ENCODE measurements at regions not wholly inside any gene's neighbourhood (a gene's known extent, or its start where the extent isn't known, plus 50 kb on each side); places are given as distances from the start of the nearest gene placed in this dataset.

DNA sequence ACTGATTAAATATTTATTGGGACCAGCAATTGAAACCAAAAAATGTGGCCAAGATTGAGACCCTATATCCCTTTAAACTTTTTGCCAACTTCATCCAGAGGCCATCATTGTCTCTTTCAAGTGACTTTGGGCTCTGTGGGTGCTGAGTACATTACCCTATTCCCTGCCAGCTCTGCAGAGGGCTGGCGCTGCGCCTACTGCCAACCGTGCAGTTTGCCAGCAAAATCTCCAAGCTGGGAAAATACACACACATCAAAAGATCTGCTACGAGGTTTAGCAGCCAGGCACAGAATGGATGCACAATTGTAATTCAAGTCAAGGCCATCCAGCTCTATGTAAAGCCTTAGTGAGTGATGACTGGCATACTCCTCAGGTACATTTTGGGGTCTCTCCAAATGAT is 125.0 kb downstream of the CBLN4 start:
- Histone ChIP-seq H3K36me3 (ENCODE audit: insufficient read depth, low read length) (no peaks in the 10 kb centered on the region), H3K4me3 (ENCODE audit: low read length) (no peak overlapping the region), H3K9me3 (ENCODE audit: low read length) (no peaks in the 10 kb centered on the region), H2AFZ (ENCODE audit: low read depth, low read length) (no peak overlapping the region), H3K27me3 (ENCODE audit: insufficient read depth, low read length) (no peaks in the 10 kb centered on the region), H3K4me1 (ENCODE audit: insufficient read depth, low read length) (no peaks in the 10 kb centered on the region)

DNA sequence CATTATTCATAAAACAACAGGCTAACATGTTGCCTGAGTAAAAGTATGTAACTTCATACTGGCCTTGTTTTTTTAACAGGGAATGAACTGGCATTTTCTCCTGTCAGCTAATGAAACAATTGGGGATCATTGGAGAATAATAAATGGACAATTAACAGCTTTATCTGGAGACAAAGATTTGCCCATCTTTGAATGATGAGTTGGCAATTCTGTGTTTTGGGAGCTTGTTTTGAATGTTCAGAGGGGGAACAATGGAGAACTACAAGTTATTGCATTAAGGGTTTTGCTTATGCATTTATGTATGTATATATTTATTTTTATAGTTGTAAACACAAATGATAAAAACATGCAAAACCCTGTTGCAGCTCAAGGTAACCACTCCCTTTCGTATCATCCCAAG is 150.3 kb downstream of the CBLN4 start:
- no peak overlapping the region for H3K4me3 ChIP-seq (ENCODE audit: low read length)
- H3K27me3 ChIP-seq (ENCODE audit: insufficient read depth, low read length) = no peaks in the 10 kb centered on the region
- H2AFZ ChIP-seq (ENCODE audit: low read depth, low read length) = no peak overlapping the region
- no peaks in the 10 kb centered on the region for H3K9me3 ChIP-seq (ENCODE audit: low read length)
- no peaks in the 10 kb centered on the region for H3K36me3 ChIP-seq (ENCODE audit: insufficient read depth, low read length)
- H3K4me1 ChIP-seq (ENCODE audit: insufficient read depth, low read length) = no peaks in the 10 kb centered on the region

DNA sequence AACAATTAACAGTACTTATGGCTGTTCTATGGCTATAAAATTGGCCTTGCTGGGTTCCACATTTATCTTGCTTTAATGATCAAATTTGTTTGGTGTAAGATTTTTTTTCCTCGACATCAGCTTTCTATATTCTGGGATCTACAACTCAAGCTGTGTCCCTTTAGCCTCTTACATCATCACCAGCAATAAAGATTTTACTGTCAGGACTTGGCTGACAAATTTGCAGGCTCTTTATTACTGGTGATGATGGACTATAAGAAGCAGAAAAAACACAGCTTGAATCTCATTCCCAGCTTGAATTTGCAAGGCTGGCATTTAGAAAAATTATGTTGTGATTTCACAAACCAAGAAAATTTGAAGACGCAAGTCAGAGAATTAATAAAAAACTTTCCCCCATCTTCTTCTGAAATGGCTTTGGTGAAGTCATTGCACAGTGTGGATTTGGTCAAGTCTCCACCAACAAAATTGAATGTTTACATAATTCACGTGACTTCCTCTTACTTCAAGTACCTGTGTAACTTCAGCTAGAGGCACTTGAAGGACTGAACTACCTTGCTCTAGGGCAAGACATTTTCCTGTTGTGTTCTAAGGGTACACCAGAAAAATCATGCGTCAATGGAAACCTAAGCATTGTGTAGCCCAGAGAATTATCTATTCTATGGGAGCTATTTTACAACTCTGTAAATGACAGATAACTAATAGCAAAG is 175.0 kb downstream of the CBLN4 start:
- Histone ChIP-seq H3K27me3 (ENCODE audit: insufficient read depth, low read length) (no peaks in the 10 kb centered on the region), H3K4me3 (ENCODE audit: low read length) (no peak overlapping the region), H2AFZ (ENCODE audit: low read depth, low read length) (no peak overlapping the region), H3K36me3 (ENCODE audit: insufficient read depth, low read length) (no peaks in the 10 kb centered on the region), H3K9me3 (ENCODE audit: low read length) (no peaks in the 10 kb centered on the region), H3K4me1 (ENCODE audit: insufficient read depth, low read length) (no peaks in the 10 kb centered on the region)

DNA sequence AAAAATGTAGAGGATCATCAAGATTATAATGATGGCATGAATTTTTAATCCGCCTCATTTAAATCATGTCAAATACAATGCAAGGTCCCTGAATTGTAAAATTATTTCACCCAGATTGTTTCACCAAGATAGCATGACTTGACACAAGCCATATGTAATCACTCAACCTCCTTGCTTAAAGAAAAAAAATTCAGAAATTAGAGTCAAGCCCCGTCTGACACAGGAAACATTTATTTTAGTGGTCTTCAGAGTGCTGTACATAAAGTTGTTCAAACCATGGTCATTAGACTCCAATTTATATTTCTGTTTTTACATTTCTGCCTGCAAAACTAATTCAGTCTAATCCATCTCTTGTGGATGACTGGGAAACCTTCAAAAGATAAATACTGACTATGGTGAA is 200.2 kb downstream of the CBLN4 start:
- no peaks in the 10 kb centered on the region for H3K9me3 ChIP-seq (ENCODE audit: low read length)
- H3K36me3 ChIP-seq (ENCODE audit: insufficient read depth, low read length) = no peaks in the 10 kb centered on the region
- no peaks in the 10 kb centered on the region for H3K27me3 ChIP-seq (ENCODE audit: insufficient read depth, low read length)
- H2AFZ ChIP-seq (ENCODE audit: low read depth, low read length) = no peak overlapping the region
- H3K4me1 ChIP-seq (ENCODE audit: insufficient read depth, low read length) = no peaks in the 10 kb centered on the region
- H3K4me3 ChIP-seq (ENCODE audit: low read length) = no peak overlapping the region

DNA sequence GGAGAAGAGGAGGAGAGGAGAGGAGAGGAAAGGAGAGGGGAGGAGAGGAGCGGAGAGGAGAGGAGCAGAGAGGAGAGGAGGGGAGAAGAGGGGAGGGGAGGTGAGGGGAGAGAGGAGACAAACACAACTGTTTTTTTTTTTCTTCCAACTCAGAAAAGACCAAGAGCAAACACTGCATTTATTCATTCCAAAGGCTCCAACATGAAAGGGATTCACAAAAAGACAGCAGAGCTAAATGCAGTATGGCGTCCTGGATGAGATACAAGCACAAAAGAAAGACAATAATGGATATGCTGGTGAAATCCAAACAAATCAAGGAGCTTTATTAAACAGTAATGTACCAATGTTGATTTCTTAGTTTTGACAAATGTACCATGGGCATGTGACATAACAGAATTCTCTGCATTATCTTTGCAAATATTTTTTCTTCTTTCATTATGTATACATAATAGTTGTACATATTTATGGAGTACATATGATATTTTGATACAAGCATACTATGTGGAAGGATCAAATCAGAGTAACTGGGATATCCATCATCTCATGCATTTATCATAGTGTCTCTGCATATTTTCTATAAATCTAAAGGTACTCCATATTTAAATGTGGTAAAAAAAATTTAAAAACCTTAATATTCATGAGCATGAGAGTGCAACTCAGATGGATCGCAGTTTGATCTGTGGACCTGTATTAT is 204.6 kb downstream of the CBLN4 start:
- no peaks in the 10 kb centered on the region for H3K36me3 ChIP-seq (ENCODE audit: insufficient read depth, low read length)
- H3K9me3 ChIP-seq (ENCODE audit: low read length) = no peaks in the 10 kb centered on the region
- no peak overlapping the region for H2AFZ ChIP-seq (ENCODE audit: low read depth, low read length)

DNA sequence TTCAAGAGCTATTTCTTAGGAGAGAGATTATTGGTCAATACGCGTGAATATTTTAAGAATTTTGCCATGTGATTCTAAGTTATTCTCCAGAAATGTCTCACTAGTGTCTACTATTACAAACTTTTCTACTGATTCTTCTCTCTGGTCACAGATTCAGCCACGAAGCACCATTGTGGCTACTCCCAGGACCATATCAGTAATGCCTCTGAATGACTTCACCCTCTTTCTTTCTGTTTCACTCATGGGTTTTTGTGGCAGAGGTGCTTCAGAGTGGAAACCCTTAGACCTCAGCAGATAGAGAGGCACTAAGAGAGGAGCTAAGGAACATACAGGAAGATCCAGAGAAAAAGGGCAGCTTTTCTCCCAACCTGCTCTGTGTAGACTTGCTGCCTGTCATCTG is 211.3 kb downstream of the CBLN4 start:
- H3K27me3 ChIP-seq (ENCODE audit: insufficient read depth, low read length) = peaks cover 2% of the 10 kb centered on the region
- no peaks in the 10 kb centered on the region for H3K36me3 ChIP-seq (ENCODE audit: insufficient read depth, low read length)
- H2AFZ ChIP-seq (ENCODE audit: low read depth, low read length) = no peak overlapping the region
- H3K9me3 ChIP-seq (ENCODE audit: low read length) = no peaks in the 10 kb centered on the region
- H3K4me1 ChIP-seq (ENCODE audit: insufficient read depth, low read length) = no peaks in the 10 kb centered on the region
- H3K4me3 ChIP-seq (ENCODE audit: low read length) = no peak overlapping the region

More for the DNA sequence above, 204.6 kb downstream of the CBLN4 start:
- Histone ChIP-seq H3K27me3 (ENCODE audit: insufficient read depth, low read length) (peaks cover 2% of the 10 kb centered on the region), H3K4me3 (ENCODE audit: low read length) (no peak overlapping the region), H3K4me1 (ENCODE audit: insufficient read depth, low read length) (no peaks in the 10 kb centered on the region)

DNA sequence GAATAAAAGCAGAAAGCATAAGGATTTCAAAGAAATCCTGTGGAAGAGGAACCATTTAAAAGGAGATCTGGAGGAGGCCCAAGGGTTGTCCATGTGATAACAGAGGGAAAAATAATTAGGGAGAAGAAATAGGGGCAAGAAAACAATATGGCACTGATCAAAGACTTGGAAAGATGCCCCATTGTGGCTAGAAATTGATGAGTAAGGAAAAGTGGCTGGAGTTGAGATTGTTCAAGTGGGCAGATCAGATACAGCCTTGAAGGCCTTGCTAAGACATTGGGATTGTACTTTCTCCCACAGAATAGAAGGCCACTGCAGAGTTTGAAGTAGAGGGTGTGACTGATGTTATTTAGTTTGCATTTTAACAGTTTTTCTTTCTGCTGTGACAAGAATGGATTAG is 213.3 kb downstream of the CBLN4 start:
- Histone ChIP-seq H3K4me3 (ENCODE audit: low read length) (no peak overlapping the region), H3K27me3 (ENCODE audit: insufficient read depth, low read length) (no peaks in the 10 kb centered on the region), H2AFZ (ENCODE audit: low read depth, low read length) (no peak overlapping the region), H3K36me3 (ENCODE audit: insufficient read depth, low read length) (no peaks in the 10 kb centered on the region), H3K9me3 (ENCODE audit: low read length) (no peaks in the 10 kb centered on the region), H3K4me1 (ENCODE audit: insufficient read depth, low read length) (no peaks in the 10 kb centered on the region)

DNA sequence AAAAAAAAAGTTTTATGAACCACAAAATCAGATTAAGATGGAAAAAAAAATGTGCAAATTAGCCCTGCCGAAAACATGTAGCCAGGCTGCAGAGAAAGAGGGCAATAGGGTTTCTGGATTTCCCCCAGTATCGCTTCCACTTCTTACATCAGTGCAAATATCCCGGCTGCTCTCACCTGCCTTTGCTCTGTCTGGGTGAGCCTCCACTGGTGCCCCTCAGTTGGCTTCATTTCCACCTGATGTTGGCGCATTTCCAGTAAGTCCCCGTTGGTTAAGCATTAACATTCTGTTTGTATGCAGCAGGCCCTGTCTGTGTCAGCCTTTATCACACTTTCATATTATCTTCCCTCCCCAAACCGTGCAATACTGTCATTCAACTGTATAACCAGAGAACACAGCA is 215.1 kb downstream of the CBLN4 start:
- H3K9me3 ChIP-seq (ENCODE audit: low read length) = no peaks in the 10 kb centered on the region
- no peak overlapping the region for H3K4me3 ChIP-seq (ENCODE audit: low read length)
- no peaks in the 10 kb centered on the region for H3K36me3 ChIP-seq (ENCODE audit: insufficient read depth, low read length)
- H2AFZ ChIP-seq (ENCODE audit: low read depth, low read length) = no peak overlapping the region
- no peaks in the 10 kb centered on the region for H3K27me3 ChIP-seq (ENCODE audit: insufficient read depth, low read length)
- no peaks in the 10 kb centered on the region for H3K4me1 ChIP-seq (ENCODE audit: insufficient read depth, low read length)

DNA sequence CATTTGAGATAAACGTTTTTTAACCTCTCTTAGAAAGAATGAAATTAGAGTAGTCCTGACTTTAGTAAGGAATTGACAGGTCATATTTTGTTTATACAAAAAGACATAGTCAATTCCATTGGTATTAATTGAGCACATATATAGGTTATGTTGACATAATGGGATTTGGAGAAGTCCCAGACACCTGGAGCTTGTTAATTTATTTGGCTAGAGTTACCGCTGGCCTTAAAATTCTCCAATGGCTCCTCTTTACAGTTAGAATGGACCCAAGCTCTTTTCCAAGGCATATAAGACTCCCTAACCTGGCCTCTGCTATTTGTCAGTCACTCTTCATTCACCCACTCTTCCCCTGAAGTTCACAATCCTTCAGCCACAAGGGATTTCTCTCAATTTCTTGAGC is 221.3 kb downstream of the CBLN4 start:
- H3K27me3 ChIP-seq (ENCODE audit: insufficient read depth, low read length) = no peaks in the 10 kb centered on the region
- no peaks in the 10 kb centered on the region for H3K4me1 ChIP-seq (ENCODE audit: insufficient read depth, low read length)
- H2AFZ ChIP-seq (ENCODE audit: low read depth, low read length) = no peak overlapping the region
- no peaks in the 10 kb centered on the region for H3K36me3 ChIP-seq (ENCODE audit: insufficient read depth, low read length)
- no peaks in the 10 kb centered on the region for H3K9me3 ChIP-seq (ENCODE audit: low read length)
- H3K4me3 ChIP-seq (ENCODE audit: low read length) = no peak overlapping the region

DNA sequence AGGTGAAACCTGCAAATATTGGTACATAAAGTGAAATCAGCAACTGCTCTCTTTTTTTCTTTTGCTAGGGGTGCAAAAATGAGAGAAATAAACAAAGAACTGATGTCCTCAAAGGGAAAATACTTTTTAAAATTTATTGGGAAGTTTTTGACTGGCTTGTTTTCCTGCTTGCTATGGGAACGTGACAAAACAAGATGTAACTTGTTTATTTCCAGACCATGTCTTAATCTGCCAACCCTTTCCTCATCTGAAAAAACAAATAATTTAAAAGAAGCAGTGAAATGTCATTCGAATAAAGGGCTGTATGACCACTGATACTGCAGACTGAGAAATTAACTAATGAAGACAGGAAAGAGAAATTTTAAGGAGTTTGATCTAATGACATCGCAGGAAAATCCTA is 221.9 kb downstream of the CBLN4 start:
- no peaks in the 10 kb centered on the region for H3K9me3 ChIP-seq (ENCODE audit: low read length)

DNA sequence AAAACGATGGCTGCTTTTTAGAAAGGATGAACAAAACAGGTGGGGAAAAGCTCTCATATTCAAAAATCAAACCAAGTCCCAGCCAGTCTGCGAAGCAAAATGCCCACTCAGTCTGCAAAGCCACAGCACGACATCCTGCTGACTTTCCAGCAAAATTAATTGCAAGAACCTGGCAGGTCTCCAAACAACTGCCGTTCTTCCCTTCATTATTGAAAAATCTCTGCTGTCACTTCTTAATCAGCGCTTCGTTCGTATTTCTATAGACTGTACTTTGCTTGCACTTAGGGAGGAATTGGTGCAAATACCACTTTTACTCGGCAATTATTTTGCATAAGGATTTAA is 222.4 kb downstream of the CBLN4 start:
- Histone ChIP-seq H3K9me3 (ENCODE audit: low read length) (no peaks in the 10 kb centered on the region), H3K36me3 (ENCODE audit: insufficient read depth, low read length) (no peaks in the 10 kb centered on the region), H2AFZ (ENCODE audit: low read depth, low read length) (no peak overlapping the region), H3K4me3 (ENCODE audit: low read length) (no peak overlapping the region), H3K4me1 (ENCODE audit: insufficient read depth, low read length) (no peaks in the 10 kb centered on the region), H3K27me3 (ENCODE audit: insufficient read depth, low read length) (no peaks in the 10 kb centered on the region)

More for the DNA sequence above, 221.9 kb downstream of the CBLN4 start:
- no peak overlapping the region for H2AFZ ChIP-seq (ENCODE audit: low read depth, low read length)
- H3K4me3 ChIP-seq (ENCODE audit: low read length) = no peak overlapping the region
- no peaks in the 10 kb centered on the region for H3K36me3 ChIP-seq (ENCODE audit: insufficient read depth, low read length)
- H3K4me1 ChIP-seq (ENCODE audit: insufficient read depth, low read length) = no peaks in the 10 kb centered on the region
- no peaks in the 10 kb centered on the region for H3K27me3 ChIP-seq (ENCODE audit: insufficient read depth, low read length)

DNA sequence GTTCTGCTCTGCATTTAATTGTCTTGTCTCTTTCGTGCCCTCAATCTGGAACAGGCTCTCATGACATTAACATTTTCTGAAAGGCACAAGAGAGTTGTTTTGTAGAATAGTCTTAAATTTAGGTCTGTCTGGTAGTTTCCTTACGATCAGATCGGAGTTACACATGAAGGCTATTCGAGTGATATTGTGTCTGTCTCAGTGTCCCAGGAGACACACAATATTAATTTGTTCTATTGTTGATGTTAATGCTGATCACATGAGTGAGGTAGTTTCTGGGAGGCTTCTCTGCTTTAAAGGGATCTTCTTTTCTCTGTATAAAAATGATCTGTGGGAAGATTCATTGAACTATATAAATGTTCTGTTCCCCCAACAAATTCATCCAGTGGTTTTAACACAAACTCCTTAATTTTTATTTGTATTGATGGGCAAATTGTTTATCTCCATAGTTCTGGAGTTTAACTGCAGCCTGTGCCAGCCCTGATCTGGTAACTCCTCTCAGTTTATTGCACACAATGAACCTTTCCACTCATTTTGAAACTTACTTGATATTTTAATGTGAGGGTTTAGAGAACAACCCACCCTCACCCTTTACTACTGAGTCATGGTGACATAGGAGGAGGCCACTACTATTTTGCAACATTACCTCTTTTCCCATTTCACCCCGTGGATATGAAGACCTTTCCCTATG is 223.0 kb downstream of the CBLN4 start:
- Histone ChIP-seq H3K4me3 (ENCODE audit: low read length) (no peak overlapping the region), H3K9me3 (ENCODE audit: low read length) (no peaks in the 10 kb centered on the region), H3K36me3 (ENCODE audit: insufficient read depth, low read length) (no peaks in the 10 kb centered on the region), H3K27me3 (ENCODE audit: insufficient read depth, low read length) (no peaks in the 10 kb centered on the region), H2AFZ (ENCODE audit: low read depth, low read length) (no peak overlapping the region), H3K4me1 (ENCODE audit: insufficient read depth, low read length) (no peaks in the 10 kb centered on the region)

DNA sequence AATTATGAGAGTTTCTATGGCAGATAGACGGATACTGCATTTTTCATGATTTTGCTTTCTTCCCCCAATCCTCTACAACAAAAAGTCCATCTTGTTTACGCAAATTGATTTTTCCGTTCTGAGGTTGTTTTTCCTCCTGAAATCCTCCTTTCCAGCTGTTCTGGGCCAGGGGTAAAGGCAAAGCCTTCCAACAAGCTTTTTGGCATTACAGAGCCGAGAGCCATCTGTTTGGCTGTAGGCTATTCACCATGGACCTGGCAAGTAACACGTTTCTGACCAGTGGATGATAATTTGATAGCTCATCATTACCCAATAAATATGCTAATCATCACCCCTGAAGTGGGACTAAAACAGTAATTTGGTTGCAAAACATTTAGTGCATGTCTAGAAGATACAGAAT is 226.5 kb downstream of the CBLN4 start:
- Histone ChIP-seq H2AFZ (ENCODE audit: low read depth, low read length) (no peak overlapping the region), H3K9me3 (ENCODE audit: low read length) (no peaks in the 10 kb centered on the region), H3K4me1 (ENCODE audit: insufficient read depth, low read length) (no peaks in the 10 kb centered on the region), H3K36me3 (ENCODE audit: insufficient read depth, low read length) (no peaks in the 10 kb centered on the region), H3K27me3 (ENCODE audit: insufficient read depth, low read length) (no peaks in the 10 kb centered on the region), H3K4me3 (ENCODE audit: low read length) (no peak overlapping the region)
